Urinary bladder (tissue), 3 donors: ENCODE measurements at regions not wholly inside any gene's neighbourhood (a gene's known extent, or its start where the extent isn't known, plus 50 kb on each side); places are given as distances from the start of the nearest gene placed in this dataset.

ENCODE experiments used
- DNase-seq: peaks from one replicate; pipeline ENCODE4 v3.0.0-alpha.2; 2015; ENCODE audit errors: extremely low spot score
- H3K27ac ChIP-seq: one replicate; pipeline ENCODE4 v1.5.1; 2013; ENCODE audit warnings: low read depth, mild to moderate bottlenecking, moderate library complexity
- H3K36me3 ChIP-seq: one replicate; pipeline ENCODE4 v1.6.1; 2013; ENCODE audit warnings: mild to moderate bottlenecking, moderate library complexity; ENCODE audit not compliant: insufficient read depth
- H3K4me1 ChIP-seq: one replicate; pipeline ENCODE4 v1.6.1; 2013; ENCODE audit warnings: mild to moderate bottlenecking, moderate library complexity; ENCODE audit not compliant: insufficient read depth
- H3K4me3 ChIP-seq: one replicate; pipeline ENCODE4 v1.5.1; 2013; ENCODE audit warnings: low read depth, low read length
- WGBS: extraction: QIAGEN DNeasy Blood & Tissue Kit; methylation state at CpG from one replicate; pipeline ENCODE4 v1.1.7; 2013; 5-methylcytosine and 5-hydroxymethylcytosine counted together
- donor health status: healthy with polysubstance abuse.
- donor health status: healthy.

- no peak for DNase-seq
- Histone ChIP-seq H3K36me3 (no peaks in the 10 kb centered on the region), H3K4me3 (no peak overlapping the region), H3K27ac (no peak overlapping the region), H3K4me1 (no peaks in the 10 kb centered on the region)
- 52% methylated on average over 3 of the region's 3 CpGs for WGBS
These were observed 72.8 kb upstream of the FGGY start for GRCh38 chr1:59223989-59224634.

GRCh38 chr1:59225594-59226316 is 71.1 kb upstream of the FGGY start:
- Histone ChIP-seq H3K4me1 (no peaks in the 10 kb centered on the region), H3K27ac (no peak overlapping the region), H3K36me3 (no peaks in the 10 kb centered on the region), H3K4me3 (no peak overlapping the region)
- 54% methylated on average over 2 of the region's 2 CpGs for WGBS
- DNase-seq: no peak

DNA sequence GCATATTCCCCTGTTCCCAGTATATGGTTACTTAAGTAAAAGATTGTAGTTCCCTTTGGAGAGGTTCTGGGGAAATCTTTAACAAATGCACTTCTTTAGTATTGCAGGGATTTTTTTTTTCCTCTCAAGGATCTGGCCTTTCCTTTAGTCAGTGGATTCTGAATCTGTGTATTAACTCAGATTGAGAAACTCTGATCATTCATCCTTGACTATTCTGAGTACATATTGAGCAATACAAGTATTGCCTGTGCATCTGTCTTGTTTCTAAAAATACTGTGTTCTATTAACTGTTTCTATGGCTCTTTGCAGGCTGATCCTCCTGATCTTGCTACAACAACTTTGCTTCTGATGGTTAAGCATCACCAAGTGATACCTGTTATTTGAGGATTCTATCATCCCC is 67.8 kb upstream of the FGGY start:
- Histone ChIP-seq H3K27ac (no peak overlapping the region), H3K4me3 (no peak overlapping the region), H3K4me1 (no peaks in the 10 kb centered on the region), H3K36me3 (no peaks in the 10 kb centered on the region)
- no peak for DNase-seq

DNA sequence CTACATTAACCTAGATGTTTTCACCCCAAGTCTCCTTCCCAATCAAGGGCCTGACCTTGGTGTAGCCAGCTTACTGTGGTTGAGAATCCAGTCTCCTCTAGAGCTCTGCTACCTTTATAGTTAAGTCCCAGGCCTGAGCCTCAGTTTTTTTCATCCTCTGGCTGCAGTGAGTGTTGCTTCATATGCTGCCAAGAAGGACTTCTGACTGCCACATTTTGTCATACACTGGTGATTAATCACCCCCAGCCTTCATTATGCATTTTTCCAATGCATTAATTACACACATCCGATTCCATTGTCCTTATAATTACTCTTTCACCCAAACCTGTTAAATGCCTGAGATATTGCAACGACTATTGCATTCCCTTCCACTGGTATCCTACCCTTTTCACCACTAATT is 66.3 kb upstream of the FGGY start:
- no peak overlapping the region for H3K4me3 ChIP-seq
- H3K36me3 ChIP-seq: no peaks in the 10 kb centered on the region
- no peaks in the 10 kb centered on the region for H3K4me1 ChIP-seq
- 88% methylated on average over 2 of the region's 2 CpGs for WGBS
- H3K27ac ChIP-seq: no peak overlapping the region
- DNase-seq: no peak

DNA sequence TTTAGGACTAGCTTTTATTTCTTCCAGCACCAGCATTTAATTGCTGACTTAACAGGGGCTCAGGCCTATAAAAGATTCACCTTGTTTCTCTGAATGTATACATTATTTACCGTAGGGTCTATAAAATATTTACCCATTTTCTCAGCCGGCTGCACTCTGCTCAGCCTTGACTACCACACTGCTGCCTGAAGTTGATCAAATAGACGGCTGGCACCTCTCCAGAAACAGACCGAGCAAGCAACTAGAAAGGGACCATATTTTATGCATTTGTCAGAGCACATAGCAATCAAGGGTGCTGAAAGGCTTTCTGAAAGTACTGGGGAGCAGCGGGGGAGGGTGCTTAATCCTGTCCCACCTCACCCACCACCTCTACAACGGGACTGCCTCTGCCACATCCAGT is 64.7 kb upstream of the FGGY start:
- no peak overlapping the region for H3K4me3 ChIP-seq
- no peaks in the 10 kb centered on the region for H3K36me3 ChIP-seq
- peak; percentile 56 for DNase-seq
- H3K27ac ChIP-seq: no peak overlapping the region
- no peaks in the 10 kb centered on the region for H3K4me1 ChIP-seq
- 66% methylated on average over 6 of the region's 6 CpGs for WGBS

- DNase-seq: no peak
- Histone ChIP-seq H3K27ac (no peak overlapping the region), H3K4me3 (no peak overlapping the region), H3K36me3 (no peaks in the 10 kb centered on the region), H3K4me1 (no peaks in the 10 kb centered on the region)
- WGBS: 95% methylated on average over 1 of the region's 1 CpG
These were observed 63.5 kb upstream of the FGGY start for GRCh38 chr1:59233444-59233843.

DNA sequence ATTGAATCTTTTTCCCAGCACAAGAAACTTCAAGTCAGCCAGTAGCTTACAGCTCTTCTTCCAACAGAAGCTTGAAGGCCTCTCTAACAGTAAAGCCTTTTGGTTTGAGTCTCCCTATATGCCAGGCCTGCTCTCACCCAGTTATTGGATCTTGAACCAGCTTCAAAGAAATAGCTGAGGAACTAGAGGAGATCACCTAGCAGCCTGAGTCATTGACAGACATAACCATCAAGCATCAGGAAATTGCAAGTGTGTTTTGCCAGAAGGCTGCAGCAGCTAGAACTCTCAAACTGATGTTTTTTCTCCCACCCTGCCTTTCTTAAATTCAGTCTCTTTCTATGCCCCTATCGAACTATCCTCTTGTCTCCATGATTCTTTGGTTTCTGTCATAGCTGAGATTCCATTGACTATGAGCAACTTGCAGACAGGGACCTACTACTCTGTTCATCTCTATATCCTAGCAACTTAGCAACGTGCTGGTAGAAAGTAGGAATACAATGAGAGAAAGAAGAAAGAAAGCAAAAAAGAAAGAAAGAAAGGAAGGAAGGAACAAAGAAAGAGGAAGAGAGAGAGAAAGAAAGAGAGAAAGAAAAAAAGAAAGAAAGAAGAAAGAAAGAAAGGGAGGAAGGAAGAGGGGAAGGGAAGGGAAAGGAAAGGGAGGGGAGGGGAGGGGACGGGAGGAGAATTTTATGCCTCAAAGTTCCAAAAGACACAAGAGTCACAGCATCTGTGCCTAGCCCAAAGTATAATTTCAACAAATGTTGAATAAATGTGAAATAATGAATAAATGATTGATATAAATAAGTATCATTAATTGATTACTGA is 60.0 kb upstream of the FGGY start:
- Histone ChIP-seq H3K4me3 (no peak overlapping the region), H3K4me1 (no peaks in the 10 kb centered on the region), H3K27ac (no peak overlapping the region), H3K36me3 (no peaks in the 10 kb centered on the region)
- 90% methylated on average over 3 of the region's 3 CpGs for WGBS
- no peak for DNase-seq

GRCh38 chr1:59237900-59238299 is 59.0 kb upstream of the FGGY start:
- Histone ChIP-seq H3K36me3 (no peaks in the 10 kb centered on the region), H3K4me1 (no peaks in the 10 kb centered on the region), H3K4me3 (no peak overlapping the region), H3K27ac (no peak overlapping the region)
- WGBS: 81% methylated on average over 2 of the region's 2 CpGs
- no peak for DNase-seq

- H3K4me1 ChIP-seq: no peaks in the 10 kb centered on the region
- H3K36me3 ChIP-seq: no peaks in the 10 kb centered on the region
- no peak for DNase-seq
- 81% methylated on average over 5 of the region's 5 CpGs for WGBS
- H3K27ac ChIP-seq: no peak overlapping the region
- H3K4me3 ChIP-seq: no peak overlapping the region
These were observed 58.5 kb upstream of the FGGY start for GRCh38 chr1:59238333-59238934.

GRCh38 chr1:59238993-59239392 is 57.9 kb upstream of the FGGY start:
- H3K27ac ChIP-seq: no peak overlapping the region
- H3K4me3 ChIP-seq: no peak overlapping the region
- 98% methylated on average over 2 of the region's 2 CpGs for WGBS
- no peaks in the 10 kb centered on the region for H3K36me3 ChIP-seq
- no peaks in the 10 kb centered on the region for H3K4me1 ChIP-seq
- no peak for DNase-seq

DNA sequence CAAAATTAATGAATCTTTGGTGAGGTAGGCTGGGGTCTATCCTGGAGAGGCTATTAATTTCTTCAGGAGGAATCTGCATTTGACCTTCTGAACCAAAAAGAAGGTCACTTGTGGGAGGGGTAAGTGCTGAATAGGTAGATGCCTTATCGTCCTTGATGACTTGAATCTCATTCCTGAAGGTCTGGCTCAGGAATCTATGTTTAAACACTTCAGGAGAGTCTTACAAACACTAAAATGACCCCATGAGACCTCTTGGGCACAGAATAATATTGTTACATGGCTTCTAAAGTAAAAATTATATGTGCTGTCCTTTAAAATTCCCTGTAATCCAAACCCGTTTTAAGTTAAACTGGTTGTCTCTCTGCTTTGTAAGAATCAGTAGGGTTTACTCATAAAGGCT is 55.0 kb upstream of the FGGY start:
- Histone ChIP-seq H3K4me3 (no peak overlapping the region), H3K27ac (no peak overlapping the region), H3K4me1 (no peaks in the 10 kb centered on the region), H3K36me3 (no peaks in the 10 kb centered on the region)
- DNase-seq: no peak
- 55% methylated on average over 2 of the region's 2 CpGs for WGBS

DNA sequence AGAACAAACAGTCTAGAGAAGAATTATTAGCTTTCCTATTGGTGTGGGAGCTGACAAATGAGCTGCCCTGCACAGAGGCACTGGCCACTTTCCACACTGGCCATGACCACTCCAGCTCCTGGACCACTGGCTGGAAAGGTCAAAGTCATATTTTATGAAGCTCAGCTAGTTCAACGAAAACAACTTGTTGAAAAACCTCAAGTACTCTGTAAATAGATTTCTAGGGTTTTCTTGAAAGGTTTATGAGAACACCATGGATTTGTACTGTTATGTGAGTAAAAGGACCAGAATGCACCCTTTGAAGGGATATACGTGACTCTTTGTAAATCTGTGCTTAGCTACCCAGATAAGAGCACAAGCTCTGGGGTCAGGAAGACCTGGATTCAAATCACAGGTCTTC is 54.5 kb upstream of the FGGY start:
- Histone ChIP-seq H3K4me3 (no peak overlapping the region), H3K36me3 (no peaks in the 10 kb centered on the region), H3K4me1 (no peaks in the 10 kb centered on the region), H3K27ac (no peak overlapping the region)
- no peak for DNase-seq
- 37% methylated on average over 2 of the region's 2 CpGs for WGBS

DNA sequence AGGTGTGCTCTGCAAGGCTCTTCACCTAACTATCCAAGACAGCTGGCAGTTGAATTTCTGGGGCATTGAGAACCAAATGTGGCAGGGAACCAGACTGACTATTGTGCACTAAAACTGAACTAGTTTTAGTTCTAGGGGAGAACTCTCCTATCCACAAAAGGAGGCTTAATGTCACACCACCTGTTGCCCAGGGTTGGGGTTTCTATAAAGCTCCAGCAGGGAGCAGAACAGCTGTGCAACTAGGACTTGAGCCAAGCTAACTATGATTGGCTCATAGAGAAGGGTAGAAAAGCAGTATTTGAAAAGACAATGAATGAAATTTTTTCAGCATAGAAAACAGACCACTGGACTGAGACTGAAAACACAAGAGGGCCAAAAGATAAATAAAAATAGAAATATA is 53.3 kb upstream of the FGGY start:
- no peaks in the 10 kb centered on the region for H3K4me1 ChIP-seq
- H3K36me3 ChIP-seq: no peaks in the 10 kb centered on the region
- H3K4me3 ChIP-seq: no peak overlapping the region
- no peak for DNase-seq
- no peak overlapping the region for H3K27ac ChIP-seq

GRCh38 chr1:59243978-59244377 is 52.9 kb upstream of the FGGY start:
- WGBS: 95% methylated on average over 1 of the region's 1 CpG
- DNase-seq: no peak
- no peak overlapping the region for H3K27ac ChIP-seq

More at GRCh38 chr1:59243978-59244377, 52.9 kb upstream of the FGGY start:
- H3K4me3 ChIP-seq: no peak overlapping the region
- H3K4me1 ChIP-seq: no peaks in the 10 kb centered on the region
- no peaks in the 10 kb centered on the region for H3K36me3 ChIP-seq
